ENCODE measurements at regions not wholly inside any gene's neighbourhood (a gene's known extent, or its start where the extent isn't known, plus 50 kb on each side); places are given as distances from the start of the nearest gene placed in this dataset.

DNA sequence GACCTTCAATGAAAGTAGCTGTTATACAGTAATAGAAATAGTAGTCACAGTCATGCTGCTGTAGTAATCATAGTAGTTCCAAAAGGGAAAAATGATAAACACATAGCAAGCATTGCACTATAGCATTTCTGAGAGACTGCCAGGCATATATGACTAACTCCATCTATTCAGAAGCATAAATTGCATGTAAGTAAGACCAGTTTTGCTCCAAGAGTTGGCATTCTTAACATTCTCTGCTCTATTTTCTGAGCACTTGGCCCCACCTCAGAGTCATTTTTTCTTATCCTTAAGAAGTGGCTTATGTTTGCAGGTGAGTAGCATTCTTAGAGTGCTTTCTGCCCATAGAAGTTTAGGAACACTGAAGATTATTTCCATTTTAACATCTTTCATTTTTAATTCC, 490.3 kb upstream of the TECRL start:
- H3K36me3 Mint-ChIP-seq = peaks cover 6% of the 10 kb centered on the region
- no peak overlapping the region for H3K27ac Mint-ChIP-seq
- ATAC-seq (no peak), DNase-seq (ENCODE audit: low spot score) (no peak)
- H3K4me1 Mint-ChIP-seq = peaks cover 11% of the 10 kb centered on the region
- POLR2A ChIA-PET = interaction anchor here (0.6 kb wide), 1 partner anchor 937 kb away, joined by 3 read pairs; no protein-coding TSS in a partner anchor
- TF ChIP-seq JUN (CRISPR knock-in tag; IDR thresholded peaks at IDR 0.05) = no peak
- TF ChIP-seq, protein P1, sequence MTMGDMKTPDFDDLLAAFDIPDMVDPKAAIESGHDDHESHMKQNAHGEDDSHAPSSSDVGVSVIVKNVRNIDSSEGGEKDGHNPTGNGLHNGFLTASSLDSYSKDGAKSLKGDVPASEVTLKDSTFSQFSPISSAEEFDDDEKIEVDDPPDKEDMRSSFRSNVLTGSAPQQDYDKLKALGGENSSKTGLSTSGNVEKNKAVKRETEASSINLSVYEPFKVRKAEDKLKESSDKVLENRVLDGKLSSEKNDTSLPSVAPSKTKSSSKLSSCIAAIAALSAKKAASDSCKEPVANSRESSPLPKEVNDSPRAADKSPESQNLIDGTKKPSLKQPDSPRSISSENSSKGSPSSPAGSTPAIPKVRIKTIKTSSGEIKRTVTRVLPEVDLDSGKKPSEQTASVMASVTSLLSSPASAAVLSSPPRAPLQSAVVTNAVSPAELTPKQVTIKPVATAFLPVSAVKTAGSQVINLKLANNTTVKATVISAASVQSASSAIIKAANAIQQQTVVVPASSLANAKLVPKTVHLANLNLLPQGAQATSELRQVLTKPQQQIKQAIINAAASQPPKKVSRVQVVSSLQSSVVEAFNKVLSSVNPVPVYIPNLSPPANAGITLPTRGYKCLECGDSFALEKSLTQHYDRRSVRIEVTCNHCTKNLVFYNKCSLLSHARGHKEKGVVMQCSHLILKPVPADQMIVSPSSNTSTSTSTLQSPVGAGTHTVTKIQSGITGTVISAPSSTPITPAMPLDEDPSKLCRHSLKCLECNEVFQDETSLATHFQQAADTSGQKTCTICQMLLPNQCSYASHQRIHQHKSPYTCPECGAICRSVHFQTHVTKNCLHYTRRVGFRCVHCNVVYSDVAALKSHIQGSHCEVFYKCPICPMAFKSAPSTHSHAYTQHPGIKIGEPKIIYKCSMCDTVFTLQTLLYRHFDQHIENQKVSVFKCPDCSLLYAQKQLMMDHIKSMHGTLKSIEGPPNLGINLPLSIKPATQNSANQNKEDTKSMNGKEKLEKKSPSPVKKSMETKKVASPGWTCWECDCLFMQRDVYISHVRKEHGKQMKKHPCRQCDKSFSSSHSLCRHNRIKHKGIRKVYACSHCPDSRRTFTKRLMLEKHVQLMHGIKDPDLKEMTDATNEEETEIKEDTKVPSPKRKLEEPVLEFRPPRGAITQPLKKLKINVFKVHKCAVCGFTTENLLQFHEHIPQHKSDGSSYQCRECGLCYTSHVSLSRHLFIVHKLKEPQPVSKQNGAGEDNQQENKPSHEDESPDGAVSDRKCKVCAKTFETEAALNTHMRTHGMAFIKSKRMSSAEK (CRISPR knock-in tag; IDR thresholded peaks at IDR 0.05; ENCODE audit: borderline replicate concordance) = no peak
- no peak for TF ChIP-seq ELF4 (CRISPR knock-in tag; IDR thresholded peaks at IDR 0.05; ENCODE audit: low read depth)
- TF ChIP-seq, protein P2, sequence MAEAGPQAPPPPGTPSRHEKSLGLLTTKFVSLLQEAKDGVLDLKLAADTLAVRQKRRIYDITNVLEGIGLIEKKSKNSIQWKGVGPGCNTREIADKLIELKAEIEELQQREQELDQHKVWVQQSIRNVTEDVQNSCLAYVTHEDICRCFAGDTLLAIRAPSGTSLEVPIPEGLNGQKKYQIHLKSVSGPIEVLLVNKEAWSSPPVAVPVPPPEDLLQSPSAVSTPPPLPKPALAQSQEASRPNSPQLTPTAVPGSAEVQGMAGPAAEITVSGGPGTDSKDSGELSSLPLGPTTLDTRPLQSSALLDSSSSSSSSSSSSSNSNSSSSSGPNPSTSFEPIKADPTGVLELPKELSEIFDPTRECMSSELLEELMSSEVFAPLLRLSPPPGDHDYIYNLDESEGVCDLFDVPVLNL (CRISPR knock-in tag; IDR thresholded peaks at IDR 0.05; ENCODE audit: borderline replicate concordance, low read depth) = no peak
- TF ChIP-seq, protein P3, sequence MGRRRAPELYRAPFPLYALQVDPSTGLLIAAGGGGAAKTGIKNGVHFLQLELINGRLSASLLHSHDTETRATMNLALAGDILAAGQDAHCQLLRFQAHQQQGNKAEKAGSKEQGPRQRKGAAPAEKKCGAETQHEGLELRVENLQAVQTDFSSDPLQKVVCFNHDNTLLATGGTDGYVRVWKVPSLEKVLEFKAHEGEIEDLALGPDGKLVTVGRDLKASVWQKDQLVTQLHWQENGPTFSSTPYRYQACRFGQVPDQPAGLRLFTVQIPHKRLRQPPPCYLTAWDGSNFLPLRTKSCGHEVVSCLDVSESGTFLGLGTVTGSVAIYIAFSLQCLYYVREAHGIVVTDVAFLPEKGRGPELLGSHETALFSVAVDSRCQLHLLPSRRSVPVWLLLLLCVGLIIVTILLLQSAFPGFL (CRISPR knock-in tag; IDR thresholded peaks at IDR 0.05; ENCODE audit: borderline replicate concordance) = no peak
- TF ChIP-seq TCF7 (CRISPR knock-in tag; IDR thresholded peaks at IDR 0.05; ENCODE audit: low read depth) = no peak
- no peak for TF ChIP-seq FOXP1 (CRISPR knock-in tag; IDR thresholded peaks at IDR 0.05; ENCODE audit: borderline replicate concordance)
- TF ChIP-seq IRF2 (CRISPR knock-in tag; IDR thresholded peaks at IDR 0.05; ENCODE audit: borderline replicate concordance, low read depth) = no peak
- TF ChIP-seq, protein P4, sequence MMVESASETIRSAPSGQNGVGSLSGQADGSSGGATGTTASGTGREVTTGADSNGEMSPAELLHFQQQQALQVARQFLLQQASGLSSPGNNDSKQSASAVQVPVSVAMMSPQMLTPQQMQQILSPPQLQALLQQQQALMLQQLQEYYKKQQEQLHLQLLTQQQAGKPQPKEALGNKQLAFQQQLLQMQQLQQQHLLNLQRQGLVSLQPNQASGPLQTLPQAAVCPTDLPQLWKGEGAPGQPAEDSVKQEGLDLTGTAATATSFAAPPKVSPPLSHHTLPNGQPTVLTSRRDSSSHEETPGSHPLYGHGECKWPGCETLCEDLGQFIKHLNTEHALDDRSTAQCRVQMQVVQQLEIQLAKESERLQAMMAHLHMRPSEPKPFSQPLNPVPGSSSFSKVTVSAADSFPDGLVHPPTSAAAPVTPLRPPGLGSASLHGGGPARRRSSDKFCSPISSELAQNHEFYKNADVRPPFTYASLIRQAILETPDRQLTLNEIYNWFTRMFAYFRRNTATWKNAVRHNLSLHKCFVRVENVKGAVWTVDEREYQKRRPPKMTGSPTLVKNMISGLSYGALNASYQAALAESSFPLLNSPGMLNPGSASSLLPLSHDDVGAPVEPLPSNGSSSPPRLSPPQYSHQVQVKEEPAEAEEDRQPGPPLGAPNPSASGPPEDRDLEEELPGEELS (CRISPR knock-in tag; IDR thresholded peaks at IDR 0.05) = no peak
- TF ChIP-seq, protein P5, sequence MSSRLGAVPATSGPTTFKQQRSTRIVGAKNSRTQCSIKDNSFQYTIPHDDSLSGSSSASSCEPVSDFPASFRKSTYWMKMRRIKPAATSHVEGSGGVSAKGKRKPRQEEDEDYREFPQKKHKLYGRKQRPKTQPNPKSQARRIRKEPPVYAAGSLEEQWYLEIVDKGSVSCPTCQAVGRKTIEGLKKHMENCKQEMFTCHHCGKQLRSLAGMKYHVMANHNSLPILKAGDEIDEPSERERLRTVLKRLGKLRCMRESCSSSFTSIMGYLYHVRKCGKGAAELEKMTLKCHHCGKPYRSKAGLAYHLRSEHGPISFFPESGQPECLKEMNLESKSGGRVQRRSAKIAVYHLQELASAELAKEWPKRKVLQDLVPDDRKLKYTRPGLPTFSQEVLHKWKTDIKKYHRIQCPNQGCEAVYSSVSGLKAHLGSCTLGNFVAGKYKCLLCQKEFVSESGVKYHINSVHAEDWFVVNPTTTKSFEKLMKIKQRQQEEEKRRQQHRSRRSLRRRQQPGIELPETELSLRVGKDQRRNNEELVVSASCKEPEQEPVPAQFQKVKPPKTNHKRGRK (CRISPR knock-in tag; IDR thresholded peaks at IDR 0.05; ENCODE audit: borderline replicate concordance) = no peak
- TF ChIP-seq, protein P6, sequence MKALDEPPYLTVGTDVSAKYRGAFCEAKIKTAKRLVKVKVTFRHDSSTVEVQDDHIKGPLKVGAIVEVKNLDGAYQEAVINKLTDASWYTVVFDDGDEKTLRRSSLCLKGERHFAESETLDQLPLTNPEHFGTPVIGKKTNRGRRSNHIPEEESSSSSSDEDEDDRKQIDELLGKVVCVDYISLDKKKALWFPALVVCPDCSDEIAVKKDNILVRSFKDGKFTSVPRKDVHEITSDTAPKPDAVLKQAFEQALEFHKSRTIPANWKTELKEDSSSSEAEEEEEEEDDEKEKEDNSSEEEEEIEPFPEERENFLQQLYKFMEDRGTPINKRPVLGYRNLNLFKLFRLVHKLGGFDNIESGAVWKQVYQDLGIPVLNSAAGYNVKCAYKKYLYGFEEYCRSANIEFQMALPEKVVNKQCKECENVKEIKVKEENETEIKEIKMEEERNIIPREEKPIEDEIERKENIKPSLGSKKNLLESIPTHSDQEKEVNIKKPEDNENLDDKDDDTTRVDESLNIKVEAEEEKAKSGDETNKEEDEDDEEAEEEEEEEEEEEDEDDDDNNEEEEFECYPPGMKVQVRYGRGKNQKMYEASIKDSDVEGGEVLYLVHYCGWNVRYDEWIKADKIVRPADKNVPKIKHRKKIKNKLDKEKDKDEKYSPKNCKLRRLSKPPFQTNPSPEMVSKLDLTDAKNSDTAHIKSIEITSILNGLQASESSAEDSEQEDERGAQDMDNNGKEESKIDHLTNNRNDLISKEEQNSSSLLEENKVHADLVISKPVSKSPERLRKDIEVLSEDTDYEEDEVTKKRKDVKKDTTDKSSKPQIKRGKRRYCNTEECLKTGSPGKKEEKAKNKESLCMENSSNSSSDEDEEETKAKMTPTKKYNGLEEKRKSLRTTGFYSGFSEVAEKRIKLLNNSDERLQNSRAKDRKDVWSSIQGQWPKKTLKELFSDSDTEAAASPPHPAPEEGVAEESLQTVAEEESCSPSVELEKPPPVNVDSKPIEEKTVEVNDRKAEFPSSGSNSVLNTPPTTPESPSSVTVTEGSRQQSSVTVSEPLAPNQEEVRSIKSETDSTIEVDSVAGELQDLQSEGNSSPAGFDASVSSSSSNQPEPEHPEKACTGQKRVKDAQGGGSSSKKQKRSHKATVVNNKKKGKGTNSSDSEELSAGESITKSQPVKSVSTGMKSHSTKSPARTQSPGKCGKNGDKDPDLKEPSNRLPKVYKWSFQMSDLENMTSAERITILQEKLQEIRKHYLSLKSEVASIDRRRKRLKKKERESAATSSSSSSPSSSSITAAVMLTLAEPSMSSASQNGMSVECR (CRISPR knock-in tag; IDR thresholded peaks at IDR 0.05; ENCODE audit: borderline replicate concordance) = no peak
- no peak for TF ChIP-seq NFE2L1 (CRISPR knock-in tag; IDR thresholded peaks at IDR 0.05)
- no peak for TF ChIP-seq MXD4 (CRISPR knock-in tag; IDR thresholded peaks at IDR 0.05; ENCODE audit: borderline replicate concordance)
- no peak for TF ChIP-seq RELA (CRISPR knock-in tag; IDR thresholded peaks at IDR 0.05; ENCODE audit: borderline replicate concordance)
- TF ChIP-seq, protein P7, sequence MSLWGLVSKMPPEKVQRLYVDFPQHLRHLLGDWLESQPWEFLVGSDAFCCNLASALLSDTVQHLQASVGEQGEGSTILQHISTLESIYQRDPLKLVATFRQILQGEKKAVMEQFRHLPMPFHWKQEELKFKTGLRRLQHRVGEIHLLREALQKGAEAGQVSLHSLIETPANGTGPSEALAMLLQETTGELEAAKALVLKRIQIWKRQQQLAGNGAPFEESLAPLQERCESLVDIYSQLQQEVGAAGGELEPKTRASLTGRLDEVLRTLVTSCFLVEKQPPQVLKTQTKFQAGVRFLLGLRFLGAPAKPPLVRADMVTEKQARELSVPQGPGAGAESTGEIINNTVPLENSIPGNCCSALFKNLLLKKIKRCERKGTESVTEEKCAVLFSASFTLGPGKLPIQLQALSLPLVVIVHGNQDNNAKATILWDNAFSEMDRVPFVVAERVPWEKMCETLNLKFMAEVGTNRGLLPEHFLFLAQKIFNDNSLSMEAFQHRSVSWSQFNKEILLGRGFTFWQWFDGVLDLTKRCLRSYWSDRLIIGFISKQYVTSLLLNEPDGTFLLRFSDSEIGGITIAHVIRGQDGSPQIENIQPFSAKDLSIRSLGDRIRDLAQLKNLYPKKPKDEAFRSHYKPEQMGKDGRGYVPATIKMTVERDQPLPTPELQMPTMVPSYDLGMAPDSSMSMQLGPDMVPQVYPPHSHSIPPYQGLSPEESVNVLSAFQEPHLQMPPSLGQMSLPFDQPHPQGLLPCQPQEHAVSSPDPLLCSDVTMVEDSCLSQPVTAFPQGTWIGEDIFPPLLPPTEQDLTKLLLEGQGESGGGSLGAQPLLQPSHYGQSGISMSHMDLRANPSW (CRISPR knock-in tag; conservative IDR thresholded peaks at IDR 0.05; ENCODE audit: low read depth) = no peak
- TF ChIP-seq GTF2I (CRISPR knock-in tag; conservative IDR thresholded peaks at IDR 0.05) = no peak
- no peak for TF ChIP-seq SMAD4 (CRISPR knock-in tag; IDR thresholded peaks at IDR 0.05)
- TF ChIP-seq, protein P8, sequence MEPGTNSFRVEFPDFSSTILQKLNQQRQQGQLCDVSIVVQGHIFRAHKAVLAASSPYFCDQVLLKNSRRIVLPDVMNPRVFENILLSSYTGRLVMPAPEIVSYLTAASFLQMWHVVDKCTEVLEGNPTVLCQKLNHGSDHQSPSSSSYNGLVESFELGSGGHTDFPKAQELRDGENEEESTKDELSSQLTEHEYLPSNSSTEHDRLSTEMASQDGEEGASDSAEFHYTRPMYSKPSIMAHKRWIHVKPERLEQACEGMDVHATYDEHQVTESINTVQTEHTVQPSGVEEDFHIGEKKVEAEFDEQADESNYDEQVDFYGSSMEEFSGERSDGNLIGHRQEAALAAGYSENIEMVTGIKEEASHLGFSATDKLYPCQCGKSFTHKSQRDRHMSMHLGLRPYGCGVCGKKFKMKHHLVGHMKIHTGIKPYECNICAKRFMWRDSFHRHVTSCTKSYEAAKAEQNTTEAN (CRISPR knock-in tag; IDR thresholded peaks at IDR 0.05) = no peak
- no peaks in the 10 kb centered on the region for H3K27me3 Mint-ChIP-seq (ENCODE audit: low read depth)
- H3K9me3 Mint-ChIP-seq = peaks cover 8% of the 10 kb centered on the region
- H3K4me3 Mint-ChIP-seq = no peak overlapping the region
- CTCF ChIA-PET = interaction anchor here (0.6 kb wide), 1 partner anchor 66 kb away, joined by 4 read pairs; no protein-coding TSS in a partner anchor
